Neuron (in vitro differentiated cells): ENCODE measurements at regions not wholly inside any gene's neighbourhood (a gene's known extent, or its start where the extent isn't known, plus 50 kb on each side); places are given as distances from the start of the nearest gene placed in this dataset.

ENCODE experiments used
- H2AFZ ChIP-seq: one replicate; pipeline ENCODE4 v1.6.1; 2013; ENCODE audit warnings: low read depth, mild to moderate bottlenecking, inconsistent platforms, low read length, moderate library complexity
- H3K27me3 ChIP-seq: one replicate; pipeline ENCODE4 v1.6.1; 2013; ENCODE audit warnings: low read length; ENCODE audit not compliant: insufficient read depth
- H3K36me3 ChIP-seq: one replicate; pipeline ENCODE4 v1.6.1; 2013; ENCODE audit warnings: low read length; ENCODE audit not compliant: insufficient read depth
- H3K4me1 ChIP-seq: one replicate; pipeline ENCODE4 v1.6.1; 2013; ENCODE audit warnings: low read length; ENCODE audit not compliant: insufficient read depth
- H3K4me3 ChIP-seq: 2 replicates; pipeline ENCODE4 v1.5.1; 2013; ENCODE audit warnings: mild to moderate bottlenecking, low read length, moderate library complexity
- H3K9me3 ChIP-seq: one replicate; pipeline ENCODE4 v1.6.1; 2013; ENCODE audit warnings: low read length

DNA sequence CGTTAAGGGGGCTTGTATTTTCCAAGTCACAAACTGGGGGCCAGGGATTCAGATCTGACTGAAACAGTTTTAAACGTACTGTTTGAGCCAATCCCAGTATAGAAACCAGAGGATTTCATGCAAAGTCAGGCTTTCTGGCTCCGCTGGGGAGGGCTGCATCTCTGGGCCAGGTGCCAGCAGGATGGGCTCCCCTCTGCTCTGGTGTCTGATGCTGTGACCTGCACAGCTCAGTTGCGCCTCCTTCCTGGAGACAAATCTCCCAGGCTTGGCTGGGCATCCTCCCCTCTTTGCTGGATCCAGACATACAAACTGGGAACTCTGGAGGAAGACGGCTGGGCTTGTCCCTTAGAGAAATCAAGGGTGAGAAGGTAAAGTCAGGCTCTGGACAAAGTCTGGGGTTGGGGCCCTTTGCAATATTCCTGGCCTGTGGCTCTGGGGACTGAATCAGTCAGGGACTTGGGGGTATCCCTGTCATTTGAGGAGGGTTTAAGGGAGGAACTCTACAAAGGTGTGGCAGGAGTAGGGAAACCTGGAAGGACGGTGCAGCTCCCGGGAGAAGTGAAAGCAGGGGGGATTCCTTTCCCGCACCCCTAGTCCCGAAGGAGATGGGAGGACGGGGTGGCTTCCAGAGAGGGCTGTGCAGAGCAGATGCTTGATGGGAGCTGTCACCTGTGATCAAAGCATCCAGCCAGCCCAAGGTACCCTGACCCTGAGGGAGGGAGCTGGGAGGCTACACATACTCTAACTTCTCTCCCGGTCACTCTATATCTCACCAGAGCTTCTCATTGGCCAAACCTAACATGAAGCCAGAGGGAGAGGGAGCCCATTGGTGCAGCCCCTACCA lies 114.8 kb upstream of the ATP2B2 start:
- Histone ChIP-seq H3K36me3 (no peaks in the 10 kb centered on the region), H3K4me3 (no peak overlapping the region), H3K4me1 (no peaks in the 10 kb centered on the region), H3K9me3 (no peaks in the 10 kb centered on the region), H3K27me3 (no peaks in the 10 kb centered on the region), H2AFZ (no peak overlapping the region)

DNA sequence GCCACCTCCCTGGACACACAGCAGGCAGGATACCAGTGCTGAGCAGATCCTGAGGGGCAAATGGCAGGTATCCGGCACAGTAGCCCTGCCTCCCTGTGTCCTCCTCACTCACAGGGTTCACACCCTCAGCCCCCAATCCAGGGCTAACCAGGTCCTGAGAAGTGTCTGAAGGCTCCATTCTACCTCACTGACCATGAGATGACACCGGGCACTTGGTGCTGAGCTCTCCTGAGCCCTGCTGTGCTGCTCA lies 115.4 kb upstream of the ATP2B2 start:
- H3K36me3 ChIP-seq, result no peaks in the 10 kb centered on the region
- H3K4me3 ChIP-seq, result no peak overlapping the region
- H2AFZ ChIP-seq, result no peak overlapping the region
- H3K9me3 ChIP-seq, result no peaks in the 10 kb centered on the region
- H3K4me1 ChIP-seq, result no peaks in the 10 kb centered on the region
- H3K27me3 ChIP-seq, result no peaks in the 10 kb centered on the region

DNA sequence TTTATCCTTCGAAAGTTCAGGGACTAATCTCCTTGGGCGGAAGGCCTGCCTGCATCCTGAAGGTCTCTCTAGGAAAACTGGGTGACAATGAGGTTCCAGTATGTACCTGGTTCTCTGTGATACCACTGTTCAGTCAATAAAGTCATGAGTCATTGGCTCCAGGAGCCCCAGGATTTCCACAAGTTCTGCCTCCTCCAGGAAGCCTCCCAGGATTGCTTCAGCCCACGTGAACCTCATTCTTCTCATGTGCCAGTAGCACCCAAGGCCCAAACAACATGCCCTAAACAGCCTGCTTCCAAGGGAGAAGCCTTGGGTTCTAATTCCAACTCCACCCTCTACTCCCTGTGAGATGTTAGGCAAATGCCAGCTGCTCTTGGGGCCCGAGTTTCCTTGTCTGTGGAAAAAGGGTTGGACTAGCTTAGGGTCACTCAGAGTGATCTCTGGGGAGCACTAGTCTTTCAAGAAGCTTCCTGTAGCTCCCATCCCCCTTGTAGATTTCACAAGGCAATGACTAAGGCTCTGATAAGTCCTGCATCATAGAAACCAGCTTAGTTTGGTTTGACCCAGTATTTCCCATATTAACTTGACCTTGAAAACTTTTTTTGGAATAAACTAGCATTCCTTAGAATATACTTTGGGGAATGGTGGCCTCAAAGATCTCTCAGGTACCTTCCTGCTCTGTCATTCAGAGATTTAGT lies 118.3 kb upstream of the ATP2B2 start:
- no peaks in the 10 kb centered on the region for H3K27me3 ChIP-seq
- no peaks in the 10 kb centered on the region for H3K36me3 ChIP-seq
- H3K4me3 ChIP-seq, result no peak overlapping the region
- H3K9me3 ChIP-seq, result no peaks in the 10 kb centered on the region
- H3K4me1 ChIP-seq, result no peaks in the 10 kb centered on the region
- no peak overlapping the region for H2AFZ ChIP-seq

DNA sequence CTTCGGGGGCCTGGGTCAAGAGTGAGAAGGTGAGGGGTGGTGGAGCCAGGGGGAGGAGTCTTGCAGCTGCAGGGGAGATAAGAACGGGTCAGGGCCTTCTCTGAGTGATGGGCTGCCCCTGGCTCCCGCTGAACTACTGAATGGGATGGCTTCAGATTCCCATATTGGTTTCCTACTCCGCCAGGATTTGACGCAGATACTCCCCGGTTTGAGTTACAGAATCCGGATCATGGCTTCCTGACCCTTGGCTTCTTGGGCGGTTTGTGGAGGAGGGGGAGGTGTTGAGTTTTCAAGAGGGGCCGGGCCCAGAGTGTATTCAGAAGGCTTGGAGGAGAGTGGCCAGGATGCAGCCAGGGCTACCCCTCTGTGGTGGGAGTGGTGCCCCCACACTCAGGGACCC lies 119.9 kb upstream of the ATP2B2 start:
- H3K27me3 ChIP-seq, result no peaks in the 10 kb centered on the region
- H3K4me1 ChIP-seq, result no peaks in the 10 kb centered on the region
- no peak overlapping the region for H3K4me3 ChIP-seq
- H2AFZ ChIP-seq, result no peak overlapping the region
- H3K9me3 ChIP-seq, result no peaks in the 10 kb centered on the region
- no peaks in the 10 kb centered on the region for H3K36me3 ChIP-seq

- Histone ChIP-seq H3K4me1 (no peaks in the 10 kb centered on the region), H3K4me3 (no peak overlapping the region), H3K27me3 (no peaks in the 10 kb centered on the region), H3K36me3 (no peaks in the 10 kb centered on the region), H2AFZ (no peak overlapping the region), H3K9me3 (no peaks in the 10 kb centered on the region)
Observed at GRCh38 chr3:10627884-10628572, 122.6 kb upstream of the ATP2B2 start.

DNA sequence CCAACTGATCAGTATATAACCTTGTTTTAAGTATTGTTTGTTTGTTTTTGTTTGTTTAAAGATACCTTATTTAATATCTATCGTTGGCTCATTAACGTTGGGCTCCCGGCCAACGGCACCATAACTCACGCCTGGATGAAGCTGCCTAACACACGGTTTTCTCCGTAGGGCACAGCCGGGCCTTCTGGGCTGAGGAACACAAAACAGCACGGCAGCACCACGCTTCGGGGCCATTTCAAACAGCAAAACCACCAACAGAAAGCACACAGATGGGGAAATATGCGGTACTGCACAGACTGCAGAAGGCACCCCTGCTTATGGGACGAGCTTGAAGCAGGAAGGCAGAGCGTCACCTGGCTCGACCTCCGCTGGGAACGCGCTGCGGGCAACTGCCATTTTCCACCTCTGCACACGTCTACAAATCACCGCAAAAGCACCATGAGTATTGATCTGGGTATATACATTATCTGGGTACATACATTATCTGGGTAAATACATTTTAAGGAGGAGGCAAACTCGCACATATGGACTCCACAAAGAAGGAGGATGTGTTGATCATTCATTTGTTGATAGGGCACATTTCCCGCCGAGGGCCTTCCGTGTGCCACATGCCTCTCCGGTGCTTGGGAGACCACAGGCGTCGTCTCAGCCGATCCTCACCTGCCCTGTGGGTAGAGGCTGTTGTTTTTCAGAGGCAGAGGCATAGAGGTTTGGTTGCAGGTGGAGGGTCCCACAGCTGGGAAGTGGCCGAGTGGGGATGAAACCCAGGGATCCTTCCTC lies 123.7 kb upstream of the ATP2B2 start:
- H2AFZ ChIP-seq, result no peak overlapping the region
- H3K4me3 ChIP-seq, result no peak overlapping the region
- H3K4me1 ChIP-seq, result no peaks in the 10 kb centered on the region
- no peaks in the 10 kb centered on the region for H3K27me3 ChIP-seq
- H3K9me3 ChIP-seq, result no peaks in the 10 kb centered on the region
- H3K36me3 ChIP-seq, result no peaks in the 10 kb centered on the region

GRCh38 chr3:10629671-10630040 lies 124.3 kb upstream of the ATP2B2 start:
- H3K9me3 ChIP-seq, result no peaks in the 10 kb centered on the region
- no peaks in the 10 kb centered on the region for H3K36me3 ChIP-seq
- H3K4me1 ChIP-seq, result no peaks in the 10 kb centered on the region
- no peak overlapping the region for H3K4me3 ChIP-seq
- no peak overlapping the region for H2AFZ ChIP-seq
- H3K27me3 ChIP-seq, result no peaks in the 10 kb centered on the region

DNA sequence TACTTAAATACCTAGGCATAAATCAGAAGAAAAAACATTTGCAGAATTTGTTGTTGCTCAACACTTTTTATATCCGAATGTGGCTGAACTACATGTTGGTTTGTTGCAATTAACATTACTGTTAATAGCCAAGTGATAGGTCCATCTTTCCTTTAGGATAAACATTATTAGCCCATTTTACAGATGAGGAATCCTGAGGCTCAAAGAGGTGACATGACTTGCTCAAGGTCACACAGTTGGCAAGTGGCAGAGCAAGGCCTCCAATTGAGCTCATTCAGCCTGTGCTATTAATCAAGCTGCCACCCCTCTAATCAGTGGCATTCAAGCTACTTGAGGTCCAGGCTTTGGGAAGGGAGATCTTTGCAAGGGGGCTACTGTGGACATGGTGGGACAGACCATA lies 125.8 kb upstream of the ATP2B2 start:
- Histone ChIP-seq H3K4me1 (no peaks in the 10 kb centered on the region), H3K27me3 (no peaks in the 10 kb centered on the region), H3K4me3 (no peak overlapping the region), H3K9me3 (no peaks in the 10 kb centered on the region), H3K36me3 (no peaks in the 10 kb centered on the region), H2AFZ (no peak overlapping the region)

DNA sequence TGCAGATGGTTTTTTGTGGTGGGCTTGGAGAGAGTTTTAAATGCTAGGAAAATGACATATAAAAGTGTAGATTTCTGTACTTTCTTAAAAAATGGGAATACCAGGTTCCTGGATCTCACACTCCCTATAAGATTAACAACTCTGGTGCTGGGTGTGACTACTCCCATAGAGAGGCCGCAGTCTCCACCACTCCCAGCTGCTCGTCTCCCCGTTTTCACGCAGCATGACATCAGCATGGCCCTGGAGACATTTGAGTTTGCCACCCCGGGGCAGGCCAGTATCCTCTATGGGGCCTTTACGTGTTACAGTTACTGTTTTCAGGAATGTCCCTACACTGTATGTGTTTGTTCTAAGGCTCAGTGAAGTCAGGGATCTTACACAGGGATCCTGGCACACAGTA lies 126.7 kb upstream of the ATP2B2 start:
- H3K4me1 ChIP-seq, result no peaks in the 10 kb centered on the region
- no peak overlapping the region for H2AFZ ChIP-seq
- no peaks in the 10 kb centered on the region for H3K36me3 ChIP-seq
- H3K4me3 ChIP-seq, result no peak overlapping the region
- H3K27me3 ChIP-seq, result no peaks in the 10 kb centered on the region
- H3K9me3 ChIP-seq, result no peaks in the 10 kb centered on the region

DNA sequence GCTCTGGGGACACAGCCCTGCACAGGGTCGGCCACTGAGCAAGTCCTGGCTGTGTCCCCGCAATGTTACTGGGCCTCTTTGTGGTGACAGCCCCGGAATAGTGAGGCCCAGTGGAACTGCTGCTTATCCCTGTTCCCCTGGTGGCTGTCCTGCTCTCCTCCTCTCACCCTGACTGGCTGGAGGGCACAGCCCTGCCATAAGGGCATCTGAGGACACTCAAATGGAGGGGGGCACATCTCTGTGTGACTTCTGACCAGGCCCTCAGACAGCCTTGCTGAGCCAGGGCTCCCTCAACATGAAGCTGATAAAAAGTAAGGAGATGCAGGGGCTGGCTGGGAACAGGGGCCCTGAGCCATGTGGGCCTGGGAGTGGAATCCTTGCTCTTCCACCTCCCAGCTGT lies 127.4 kb upstream of the ATP2B2 start:
- Histone ChIP-seq H2AFZ (no peak overlapping the region), H3K36me3 (no peaks in the 10 kb centered on the region), H3K27me3 (no peaks in the 10 kb centered on the region), H3K9me3 (no peaks in the 10 kb centered on the region), H3K4me1 (no peaks in the 10 kb centered on the region), H3K4me3 (no peak overlapping the region)

DNA sequence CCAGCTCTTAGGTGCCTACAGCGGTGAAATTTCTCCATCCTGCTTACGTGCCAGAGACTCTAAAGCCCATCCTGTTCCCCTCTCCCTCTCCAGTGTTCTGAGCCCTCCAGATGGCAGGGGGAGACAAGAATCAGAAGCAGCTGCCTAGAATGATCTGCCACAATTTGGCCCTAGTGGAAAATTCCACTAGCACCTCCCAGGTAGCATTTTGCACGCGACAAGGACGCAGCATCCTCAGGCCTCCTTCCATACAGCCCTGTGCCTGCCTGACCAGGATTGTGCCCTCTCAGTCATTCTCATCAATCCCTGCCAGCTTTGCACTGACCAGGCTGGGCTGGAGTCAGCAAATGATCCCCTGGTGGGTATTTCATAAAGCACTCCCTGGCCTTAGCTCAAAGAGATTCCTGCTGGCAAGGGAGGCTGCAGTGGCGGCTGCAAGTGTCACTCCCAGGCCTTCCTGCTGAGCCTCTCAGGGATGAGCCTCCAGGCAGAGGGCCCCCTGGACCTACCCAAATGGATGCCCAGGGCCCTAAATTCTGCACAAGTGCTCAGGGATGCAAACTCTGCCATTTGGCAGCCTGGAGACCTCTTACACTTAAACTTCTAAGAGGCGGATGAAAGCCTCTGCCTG lies 130.2 kb upstream of the ATP2B2 start:
- Histone ChIP-seq H3K4me1 (no peaks in the 10 kb centered on the region), H2AFZ (no peak overlapping the region), H3K36me3 (no peaks in the 10 kb centered on the region)

GRCh38 chr3:10637342-10637741 lies 132.0 kb upstream of the ATP2B2 start:
- Histone ChIP-seq H3K4me3 (no peak overlapping the region), H3K9me3 (no peaks in the 10 kb centered on the region), H3K4me1 (no peaks in the 10 kb centered on the region), H2AFZ (no peak overlapping the region), H3K27me3 (no peaks in the 10 kb centered on the region), H3K36me3 (no peaks in the 10 kb centered on the region)

More for the DNA sequence above, 130.2 kb upstream of the ATP2B2 start:
- Histone ChIP-seq H3K4me3 (no peak overlapping the region), H3K27me3 (no peaks in the 10 kb centered on the region), H3K9me3 (no peaks in the 10 kb centered on the region)
